HEK293 (cell line): ENCODE measurements at regions not wholly inside any gene's neighbourhood (a gene's known extent, or its start where the extent isn't known, plus 50 kb on each side); places are given as distances from the start of the nearest gene placed in this dataset.

ENCODE experiments used
- CTCF ChIA-PET: fragments of 350-600 bp; formaldehyde crosslinking; extraction: SDS; loops from one replicate; lab custom pipeline; 2021; ENCODE audit warnings: antibody characterized with exemption; lab: Yijun Ruan, JAX
- POLR2A ChIA-PET: fragments of 300-600 bp; formaldehyde crosslinking; extraction: SDS; loops from one replicate; lab custom pipeline; 2020; ENCODE audit warnings: antibody characterized with exemption, inconsistent platforms; lab: Yijun Ruan, JAX
- H3K27ac ChIP-seq: fragments of 200-500 bp; sonication (Bioruptor generic); 2 replicates; pipeline ENCODE4 v1.5.1; 2014; ENCODE audit warnings: low read depth, low read length, control low read depth, inconsistent platforms; ENCODE audit errors: extremely low read depth
- H3K36me3 ChIP-seq, 2 experiments: fragments of 200-500 bp in 1 of 2; sonication (Bioruptor generic) in 1 of 2; 1 replicate in 1 of 2; 2 replicates in 1 of 2; pipeline ENCODE4 v1.5.1; 2014 to 2017; ENCODE audit warnings: inconsistent platforms in 2 of 2, low read length in 2 of 2; ENCODE audit not compliant: control insufficient read depth in 2 of 2, insufficient read depth in 1 of 2
- H3K4me1 ChIP-seq: fragments of 200-500 bp; sonication (Bioruptor generic); 2 replicates; pipeline ENCODE4 v1.5.1; 2014; ENCODE audit warnings: mild to moderate bottlenecking, low read length, inconsistent platforms; ENCODE audit not compliant: control insufficient read depth, insufficient read depth
- H3K4me3 ChIP-seq: 2 replicates; pipeline ENCODE4 v1.5.1; 2011; ENCODE audit warnings: low read depth, mild to moderate bottlenecking, control low read depth, low read length, moderate library complexity
- H3K9me3 ChIP-seq: fragments of 200-500 bp; sonication (Bioruptor generic); 2 replicates; pipeline ENCODE4 v1.5.1; 2014; ENCODE audit warnings: low read depth, low read length, inconsistent platforms; ENCODE audit not compliant: control insufficient read depth, insufficient read depth
- KLF10 ChIP-seq: fragments of 450-650 bp; IDR thresholded peaks from 2 replicates; pipeline ENCODE4 v1.5.1; 2018; ENCODE audit warnings: missing biosample characterization, mild to moderate bottlenecking, missing genetic modification characterization
- KLF8 ChIP-seq: fragments of 450-650 bp; formaldehyde crosslinking; IDR thresholded peaks from 2 replicates; pipeline ENCODE4 v1.5.1; 2016; ENCODE audit warnings: missing biosample characterization, missing genetic modification characterization
- MEIS1 ChIP-seq: sonication (generic); formaldehyde crosslinking; IDR thresholded peaks from 2 replicates; pipeline ENCODE4 v1.8.1; 2022; ENCODE audit warnings: missing genetic modification reagents, mild to moderate bottlenecking, borderline replicate concordance
- REPIN1 ChIP-seq: fragments of 450-650 bp; formaldehyde crosslinking; IDR thresholded peaks from 2 replicates; pipeline ENCODE4 v1.5.1; 2017; ENCODE audit warnings: missing biosample characterization, missing genetic modification characterization, low read depth
- YY2 ChIP-seq: fragments of 450-650 bp; formaldehyde crosslinking; IDR thresholded peaks from 2 replicates; pipeline ENCODE4 v1.5.1; 2016; ENCODE audit warnings: missing biosample characterization, missing genetic modification characterization
- ZBTB21 ChIP-seq: fragments of 450-650 bp; formaldehyde crosslinking; IDR thresholded peaks from 2 replicates; pipeline ENCODE4 v1.5.1; 2017; ENCODE audit warnings: missing biosample characterization, missing genetic modification characterization
- ZNF121 ChIP-seq: fragments of 450-650 bp; formaldehyde crosslinking; IDR thresholded peaks from 2 replicates; pipeline ENCODE4 v1.5.1; 2016; ENCODE audit warnings: missing biosample characterization, missing genetic modification characterization
- ZNF175 ChIP-seq: fragments of 450-650 bp; formaldehyde crosslinking; IDR thresholded peaks from 2 replicates; pipeline ENCODE4 v1.5.1; 2016; ENCODE audit warnings: missing biosample characterization, missing genetic modification characterization
- ZNF221 ChIP-seq: fragments of 450-650 bp; formaldehyde crosslinking; IDR thresholded peaks from 2 replicates; pipeline ENCODE4 v1.5.1; 2017; ENCODE audit warnings: missing biosample characterization, missing genetic modification characterization, borderline replicate concordance
- ZNF302 ChIP-seq: fragments of 450-650 bp; formaldehyde crosslinking; IDR thresholded peaks from 2 replicates; pipeline ENCODE4 v1.5.1; 2016; ENCODE audit warnings: missing biosample characterization, missing genetic modification characterization, low read depth
- ZNF311 ChIP-seq: fragments of 450-650 bp; formaldehyde crosslinking; IDR thresholded peaks from 2 replicates; pipeline ENCODE4 v1.5.1; 2017; ENCODE audit warnings: missing biosample characterization, missing genetic modification characterization, borderline replicate concordance
- ZNF394 ChIP-seq: fragments of 450-650 bp; formaldehyde crosslinking; IDR thresholded peaks from 2 replicates; pipeline ENCODE4 v1.5.1; 2016; ENCODE audit warnings: missing biosample characterization, missing genetic modification characterization, mild to moderate bottlenecking, moderate library complexity, borderline replicate concordance
- ZNF423 ChIP-seq: fragments of 450-650 bp; formaldehyde crosslinking; IDR thresholded peaks from 2 replicates; pipeline ENCODE4 v1.5.1; 2016; ENCODE audit warnings: missing biosample characterization, missing genetic modification characterization
- ZNF510 ChIP-seq: fragments of 450-650 bp; formaldehyde crosslinking; IDR thresholded peaks from 2 replicates; pipeline ENCODE4 v1.5.1; 2018; ENCODE audit warnings: mild to moderate bottlenecking, missing genetic modification characterization, missing biosample characterization; ENCODE audit not compliant: insufficient replicate concordance
- ZNF544 ChIP-seq: fragments of 450-650 bp; formaldehyde crosslinking; IDR thresholded peaks from 2 replicates; pipeline ENCODE4 v1.5.0; 2017; ENCODE audit warnings: missing biosample characterization, missing genetic modification characterization
- ZNF549 ChIP-seq: fragments of 450-650 bp; IDR thresholded peaks from 2 replicates; pipeline ENCODE4 v1.5.1; 2018; ENCODE audit warnings: missing biosample characterization, missing genetic modification characterization, mild to moderate bottlenecking, inconsistent platforms, moderate library complexity
- ZNF626 ChIP-seq: fragments of 450-650 bp; sonication (Bioruptor Pico); formaldehyde crosslinking; IDR thresholded peaks from 2 replicates; pipeline ENCODE4 v1.5.1; 2018; ENCODE audit warnings: missing biosample characterization, missing genetic modification characterization, inconsistent platforms
- ZSCAN16 ChIP-seq: fragments of 450-650 bp; formaldehyde crosslinking; IDR thresholded peaks from 2 replicates; pipeline ENCODE4 v1.5.1; 2016; ENCODE audit warnings: missing biosample characterization, missing genetic modification characterization
- TF ChIP-seq, protein P1 (sequence below): fragments of 450-650 bp; formaldehyde crosslinking; IDR thresholded peaks from 2 replicates; pipeline ENCODE4 v1.5.1; 2016; ENCODE audit warnings: missing biosample characterization, missing genetic modification characterization
- TF ChIP-seq, protein P2 (sequence below): fragments of 450-650 bp; formaldehyde crosslinking; IDR thresholded peaks from 2 replicates; pipeline ENCODE4 v1.5.1; 2016; ENCODE audit warnings: missing biosample characterization, missing genetic modification characterization
- TF ChIP-seq, protein P3 (sequence below): fragments of 450-650 bp; formaldehyde crosslinking; IDR thresholded peaks from 2 replicates; pipeline ENCODE4 v1.5.1; 2017; ENCODE audit warnings: missing biosample characterization, mild to moderate bottlenecking, missing genetic modification characterization, moderate library complexity

DNA sequence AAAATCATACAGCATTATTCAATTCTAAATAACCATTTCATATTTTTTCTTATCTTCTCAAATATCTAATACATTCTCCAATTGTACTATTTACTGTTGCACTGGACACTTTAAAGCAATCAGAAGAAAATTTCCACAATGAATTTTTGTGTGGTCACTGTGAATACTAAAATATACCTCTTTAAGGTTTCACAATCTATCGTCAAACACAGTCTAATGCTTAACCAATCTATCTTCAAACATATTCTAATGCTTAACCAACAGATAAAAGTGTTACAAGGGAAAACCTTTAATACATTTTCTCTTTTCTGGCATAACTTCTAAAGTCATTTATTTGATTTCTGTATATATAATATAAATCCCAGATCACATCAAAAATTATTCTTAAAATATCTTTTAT is 2035.5 kb upstream of the CDH6 start:
- Histone ChIP-seq H3K4me3 (no peak overlapping the region), H3K9me3 (no peaks in the 10 kb centered on the region), H3K36me3 (no peaks in the 10 kb centered on the region), H3K27ac (no peak overlapping the region), H3K4me1 (no peaks in the 10 kb centered on the region)
- no peak for TF ChIP-seq ZNF175 (tag by site-specific recombination)
- no peak for TF ChIP-seq ZSCAN16 (tag by site-specific recombination)
- ChIA-PET POLR2A (no interaction called here), CTCF (interaction anchor here (0.6 kb wide), 1 partner anchor 241 kb away, joined by 3 read pairs; no protein-coding TSS in a partner anchor)

DNA sequence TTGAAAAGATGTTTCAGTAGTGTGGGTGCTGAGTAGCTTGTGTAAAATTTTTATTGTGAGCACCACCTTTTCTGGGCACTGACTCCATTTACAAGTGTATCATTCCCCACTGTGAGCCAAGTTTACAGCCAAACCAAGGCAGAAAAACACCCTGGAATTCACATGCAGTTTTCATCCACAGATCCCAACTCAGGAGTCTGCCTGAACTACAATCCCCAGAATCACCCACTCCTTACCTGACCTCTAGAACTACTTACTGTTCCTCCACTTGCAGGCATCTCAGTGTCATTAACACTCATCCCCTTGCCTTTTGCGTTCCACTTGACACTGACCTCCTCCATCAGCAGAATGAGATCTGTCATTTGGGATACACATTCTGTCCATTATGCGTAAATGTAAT is 2042.6 kb upstream of the CDH6 start:
- Histone ChIP-seq H3K4me1 (no peaks in the 10 kb centered on the region), H3K4me3 (no peak overlapping the region), H3K36me3 (no peaks in the 10 kb centered on the region), H3K27ac (no peak overlapping the region), H3K9me3 (no peaks in the 10 kb centered on the region)
- TF ChIP-seq ZNF302 (tag by site-specific recombination): no peak
- ChIA-PET CTCF (no interaction called here), POLR2A (no interaction called here)

DNA sequence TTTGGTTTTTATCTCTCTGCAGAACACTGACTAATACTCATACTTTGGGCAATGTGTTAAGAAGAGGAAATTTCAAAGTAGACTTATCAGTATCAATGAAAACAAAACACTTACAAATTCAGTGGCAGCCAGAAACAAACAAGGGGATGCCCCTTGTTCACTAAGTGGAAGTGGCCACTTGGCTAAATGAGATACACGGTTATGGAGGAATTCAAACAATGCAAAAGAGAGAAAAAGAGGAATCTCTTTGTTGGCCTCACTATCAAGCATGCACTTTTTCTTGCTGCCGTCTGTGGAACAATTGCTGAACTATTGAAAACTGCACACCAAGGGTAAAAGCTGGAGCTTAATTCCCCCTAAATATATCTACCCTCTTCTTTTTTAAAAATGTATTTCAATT is 2044.9 kb upstream of the CDH6 start:
- POLR2A ChIA-PET: no interaction called here
- TF ChIP-seq ZNF121: no peak
- TF ChIP-seq, protein P1, sequence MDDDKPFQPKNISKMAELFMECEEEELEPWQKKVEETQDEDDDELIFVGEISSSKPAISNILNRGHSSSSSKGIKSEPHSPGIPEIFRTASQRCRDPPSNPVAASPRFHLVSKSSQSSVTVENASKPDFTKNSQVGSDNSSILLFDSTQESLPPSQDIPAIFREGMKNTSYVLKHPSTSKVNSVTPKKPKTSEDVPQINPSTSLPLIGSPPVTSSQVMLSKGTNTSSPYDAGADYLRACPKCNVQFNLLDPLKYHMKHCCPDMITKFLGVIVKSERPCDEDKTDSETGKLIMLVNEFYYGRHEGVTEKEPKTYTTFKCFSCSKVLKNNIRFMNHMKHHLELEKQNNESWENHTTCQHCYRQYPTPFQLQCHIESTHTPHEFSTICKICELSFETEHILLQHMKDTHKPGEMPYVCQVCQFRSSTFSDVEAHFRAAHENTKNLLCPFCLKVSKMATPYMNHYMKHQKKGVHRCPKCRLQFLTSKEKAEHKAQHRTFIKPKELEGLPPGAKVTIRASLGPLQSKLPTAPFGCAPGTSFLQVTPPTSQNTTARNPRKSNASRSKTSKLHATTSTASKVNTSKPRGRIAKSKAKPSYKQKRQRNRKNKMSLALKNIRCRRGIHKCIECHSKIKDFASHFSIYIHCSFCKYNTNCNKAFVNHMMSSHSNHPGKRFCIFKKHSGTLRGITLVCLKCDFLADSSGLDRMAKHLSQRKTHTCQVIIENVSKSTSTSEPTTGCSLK (tag by site-specific recombination): no peak
- TF ChIP-seq ZNF544 (tag by site-specific recombination): no peak
- TF ChIP-seq ZNF394 (tag by site-specific recombination): no peak
- TF ChIP-seq, protein P2, sequence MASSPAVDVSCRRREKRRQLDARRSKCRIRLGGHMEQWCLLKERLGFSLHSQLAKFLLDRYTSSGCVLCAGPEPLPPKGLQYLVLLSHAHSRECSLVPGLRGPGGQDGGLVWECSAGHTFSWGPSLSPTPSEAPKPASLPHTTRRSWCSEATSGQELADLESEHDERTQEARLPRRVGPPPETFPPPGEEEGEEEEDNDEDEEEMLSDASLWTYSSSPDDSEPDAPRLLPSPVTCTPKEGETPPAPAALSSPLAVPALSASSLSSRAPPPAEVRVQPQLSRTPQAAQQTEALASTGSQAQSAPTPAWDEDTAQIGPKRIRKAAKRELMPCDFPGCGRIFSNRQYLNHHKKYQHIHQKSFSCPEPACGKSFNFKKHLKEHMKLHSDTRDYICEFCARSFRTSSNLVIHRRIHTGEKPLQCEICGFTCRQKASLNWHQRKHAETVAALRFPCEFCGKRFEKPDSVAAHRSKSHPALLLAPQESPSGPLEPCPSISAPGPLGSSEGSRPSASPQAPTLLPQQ (tag by site-specific recombination): no peak
- TF ChIP-seq, protein P3, sequence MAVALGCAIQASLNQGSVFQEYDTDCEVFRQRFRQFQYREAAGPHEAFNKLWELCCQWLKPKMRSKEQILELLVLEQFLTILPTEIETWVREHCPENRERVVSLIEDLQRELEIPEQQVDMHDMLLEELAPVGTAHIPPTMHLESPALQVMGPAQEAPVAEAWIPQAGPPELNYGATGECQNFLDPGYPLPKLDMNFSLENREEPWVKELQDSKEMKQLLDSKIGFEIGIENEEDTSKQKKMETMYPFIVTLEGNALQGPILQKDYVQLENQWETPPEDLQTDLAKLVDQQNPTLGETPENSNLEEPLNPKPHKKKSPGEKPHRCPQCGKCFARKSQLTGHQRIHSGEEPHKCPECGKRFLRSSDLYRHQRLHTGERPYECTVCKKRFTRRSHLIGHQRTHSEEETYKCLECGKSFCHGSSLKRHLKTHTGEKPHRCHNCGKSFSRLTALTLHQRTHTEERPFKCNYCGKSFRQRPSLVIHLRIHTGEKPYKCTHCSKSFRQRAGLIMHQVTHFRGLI (tag by site-specific recombination): no peak
- TF ChIP-seq KLF10 (tag by site-specific recombination): no peak
- no peak for TF ChIP-seq KLF8 (tag by site-specific recombination)
- no peak for TF ChIP-seq ZNF549
- TF ChIP-seq ZNF221 (tag by site-specific recombination): no peak
- TF ChIP-seq ZNF311 (tag by site-specific recombination): no peak
- TF ChIP-seq ZNF510 (tag by site-specific recombination): no peak
- TF ChIP-seq YY2 (tag by site-specific recombination): no peak
- no peak for TF ChIP-seq MEIS1 (CRISPR knock-in tag)
- no peak for TF ChIP-seq ZBTB21 (tag by site-specific recombination)
- TF ChIP-seq ZNF423 (tag by site-specific recombination): no peak
- no peak for TF ChIP-seq REPIN1 (tag by site-specific recombination)
- no peak for TF ChIP-seq ZNF626 (tag by site-specific recombination)
- Histone ChIP-seq H3K4me1 (no peaks in the 10 kb centered on the region), H3K9me3 (no peaks in the 10 kb centered on the region), H3K4me3 (no peak overlapping the region), H3K27ac (no peak overlapping the region), H3K36me3 (no peaks in the 10 kb centered on the region)
- CTCF ChIA-PET: no interaction called here
